ENCODE measurements at regions not wholly inside any gene's neighbourhood (a gene's known extent, or its start where the extent isn't known, plus 50 kb on each side); places are given as distances from the start of the nearest gene placed in this dataset.

DNA sequence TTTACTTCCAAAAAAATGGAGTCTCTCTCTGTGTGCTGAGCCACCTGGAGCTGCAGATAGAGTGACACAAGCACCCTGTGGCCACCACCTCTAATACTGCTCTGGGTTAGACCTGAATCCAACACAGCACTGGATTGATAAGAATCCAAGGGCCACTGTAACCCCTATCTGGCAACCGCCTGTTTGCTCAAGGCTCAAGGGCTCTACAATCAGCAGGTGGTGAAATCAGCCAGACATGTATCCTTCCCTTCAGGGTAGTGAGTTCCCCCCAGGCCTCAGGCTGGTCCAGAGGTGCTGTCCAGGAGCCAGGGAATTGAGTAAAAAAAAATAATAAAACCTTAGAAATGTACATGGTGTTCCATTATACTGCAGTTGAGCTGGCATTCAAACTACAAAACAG, 509.0 kb downstream of the KIF4B start:
- TF ChIP-seq, protein P1, sequence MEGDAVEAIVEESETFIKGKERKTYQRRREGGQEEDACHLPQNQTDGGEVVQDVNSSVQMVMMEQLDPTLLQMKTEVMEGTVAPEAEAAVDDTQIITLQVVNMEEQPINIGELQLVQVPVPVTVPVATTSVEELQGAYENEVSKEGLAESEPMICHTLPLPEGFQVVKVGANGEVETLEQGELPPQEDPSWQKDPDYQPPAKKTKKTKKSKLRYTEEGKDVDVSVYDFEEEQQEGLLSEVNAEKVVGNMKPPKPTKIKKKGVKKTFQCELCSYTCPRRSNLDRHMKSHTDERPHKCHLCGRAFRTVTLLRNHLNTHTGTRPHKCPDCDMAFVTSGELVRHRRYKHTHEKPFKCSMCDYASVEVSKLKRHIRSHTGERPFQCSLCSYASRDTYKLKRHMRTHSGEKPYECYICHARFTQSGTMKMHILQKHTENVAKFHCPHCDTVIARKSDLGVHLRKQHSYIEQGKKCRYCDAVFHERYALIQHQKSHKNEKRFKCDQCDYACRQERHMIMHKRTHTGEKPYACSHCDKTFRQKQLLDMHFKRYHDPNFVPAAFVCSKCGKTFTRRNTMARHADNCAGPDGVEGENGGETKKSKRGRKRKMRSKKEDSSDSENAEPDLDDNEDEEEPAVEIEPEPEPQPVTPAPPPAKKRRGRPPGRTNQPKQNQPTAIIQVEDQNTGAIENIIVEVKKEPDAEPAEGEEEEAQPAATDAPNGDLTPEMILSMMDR (conservative IDR thresholded peaks at IDR 0.05 in 1 of 2, IDR thresholded peaks at IDR 0.05 in 1 of 2; ENCODE audit: extremely low read depth in 1 of 2, insufficient read depth in 1 of 2, low read depth in 1 of 2, low read length in 2 of 2), result no peak
- no peak for TF ChIP-seq EZH2 (IDR thresholded peaks at IDR 0.05; ENCODE audit: borderline replicate concordance, low read length)
